ENCODE measurements at regions not wholly inside any gene's neighbourhood (a gene's known extent, or its start where the extent isn't known, plus 50 kb on each side); places are given as distances from the start of the nearest gene placed in this dataset.
A peak's percentile ranks its signal among the peaks of the same experiment; 100 is the strongest.

- no peak for DNase-seq
Observed at GRCh38 chr11:112403432-112403831, 142.8 kb upstream of the PLET1 start.

DNA sequence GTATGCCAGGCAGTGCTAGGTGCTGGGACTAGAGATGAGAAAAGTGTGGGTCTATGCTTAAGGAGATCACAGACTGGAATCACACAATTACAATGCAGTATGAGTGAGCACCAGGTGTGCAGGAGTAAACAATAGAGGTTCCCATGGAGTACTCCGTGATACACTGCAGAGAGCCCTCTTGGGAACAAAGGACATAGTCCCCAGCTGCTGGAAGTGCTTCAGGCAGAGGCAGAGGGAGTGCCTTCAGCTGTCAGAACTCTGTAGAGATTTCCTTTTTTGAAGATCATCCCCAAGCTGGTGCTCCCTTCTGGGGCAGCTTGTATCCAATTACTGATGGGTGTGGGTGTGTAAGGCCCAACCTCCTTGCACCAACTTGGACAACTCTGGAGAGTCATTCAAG lies 143.5 kb upstream of the PLET1 start:
- no peak for DNase-seq

GRCh38 chr11:112408517-112408916 lies 147.9 kb upstream of the PLET1 start:
- no peak for DNase-seq

DNA sequence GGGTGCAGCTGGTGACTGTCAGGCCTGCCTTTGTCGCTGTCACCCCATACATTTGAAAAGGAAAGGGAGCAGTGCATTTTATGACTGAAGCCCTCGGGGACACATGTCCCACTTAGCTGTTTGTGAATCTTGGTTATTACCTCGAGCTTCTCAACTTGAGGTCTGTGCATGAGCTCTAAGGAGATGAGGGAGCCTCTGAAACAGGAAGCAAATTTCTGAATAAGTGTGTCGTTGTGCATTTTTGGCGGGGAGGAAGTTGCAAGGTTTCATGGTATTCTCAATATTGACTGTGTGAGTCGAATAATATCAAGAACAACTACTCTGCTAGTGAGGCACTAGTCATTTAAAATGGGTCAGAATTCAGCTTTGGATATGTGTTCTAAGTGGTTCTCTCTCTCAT lies 149.7 kb upstream of the PLET1 start:
- DNase-seq: no peak

DNA sequence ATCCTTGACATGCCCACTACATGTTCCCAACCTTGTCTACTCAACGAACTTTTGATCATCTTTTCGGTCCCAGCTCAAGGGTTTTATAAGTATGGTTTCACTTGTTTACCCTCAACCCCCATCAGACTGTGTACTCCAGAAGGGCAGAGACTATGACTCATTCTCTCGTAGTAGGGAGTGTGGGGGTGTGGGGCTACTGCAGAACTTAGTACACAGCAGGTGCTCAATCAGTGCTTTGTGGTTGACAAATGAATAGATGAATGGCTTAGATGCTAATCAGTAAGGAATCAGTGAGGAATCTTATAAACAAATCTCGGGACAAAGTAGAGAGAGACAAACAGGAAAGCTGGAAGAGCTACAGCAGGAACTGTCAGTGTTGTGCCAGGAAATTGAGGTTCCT lies 151.7 kb upstream of the PLET1 start:
- DNase-seq: no peak

- DNase-seq: no peak
Observed at GRCh38 chr11:112417339-112417738, 156.7 kb upstream of the PLET1 start.

- DNase-seq: no peak
Observed at GRCh38 chr11:112418438-112418837, 157.8 kb upstream of the PLET1 start.

GRCh38 chr11:112421879-112422278 lies 161.2 kb upstream of the PLET1 start:
- no peak for DNase-seq

DNA sequence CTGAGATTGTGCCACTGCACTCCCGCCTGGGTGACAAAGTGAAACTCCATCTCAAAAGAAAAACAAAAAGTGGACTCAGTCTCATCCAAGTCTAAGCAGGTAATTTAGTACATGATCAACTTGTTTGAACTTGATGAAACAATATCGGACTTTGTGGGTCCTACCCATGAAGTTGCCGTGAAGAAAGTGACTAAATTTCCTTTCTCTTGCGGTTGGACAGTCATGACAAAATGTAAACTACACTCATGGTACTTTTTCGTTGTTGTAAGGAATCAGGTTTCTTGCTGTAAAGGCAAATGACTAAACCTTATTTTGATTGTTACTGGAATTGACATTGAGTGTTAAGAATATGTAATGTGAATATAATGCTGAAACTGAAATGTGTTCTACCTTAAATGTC lies 164.5 kb upstream of the PLET1 start:
- DNase-seq: no peak

- no peak for DNase-seq
Observed at GRCh38 chr11:112437096-112437495, 176.4 kb upstream of the PLET1 start.

DNA sequence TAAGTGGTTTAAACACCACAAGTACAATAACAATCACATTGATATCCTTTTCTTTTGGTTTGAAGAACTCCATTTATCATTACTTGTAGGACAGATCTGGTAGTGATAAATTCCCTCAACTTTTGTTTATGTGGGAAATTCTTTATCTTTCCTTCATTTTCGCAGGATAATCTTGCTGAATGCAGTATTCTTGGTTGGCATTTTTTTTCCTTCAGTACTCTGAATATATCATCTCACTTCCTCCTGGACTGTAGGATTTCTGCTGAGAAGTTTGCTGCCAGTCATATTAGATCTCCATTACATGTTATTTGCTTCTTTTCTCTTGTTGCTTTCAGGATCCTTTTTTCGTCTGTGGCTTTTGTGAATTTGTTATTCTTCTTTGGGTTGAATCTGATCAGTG lies 179.0 kb upstream of the PLET1 start:
- DNase-seq: no peak

- no peak for DNase-seq
Observed at GRCh38 chr11:112440518-112440917, 179.9 kb upstream of the PLET1 start.

DNA sequence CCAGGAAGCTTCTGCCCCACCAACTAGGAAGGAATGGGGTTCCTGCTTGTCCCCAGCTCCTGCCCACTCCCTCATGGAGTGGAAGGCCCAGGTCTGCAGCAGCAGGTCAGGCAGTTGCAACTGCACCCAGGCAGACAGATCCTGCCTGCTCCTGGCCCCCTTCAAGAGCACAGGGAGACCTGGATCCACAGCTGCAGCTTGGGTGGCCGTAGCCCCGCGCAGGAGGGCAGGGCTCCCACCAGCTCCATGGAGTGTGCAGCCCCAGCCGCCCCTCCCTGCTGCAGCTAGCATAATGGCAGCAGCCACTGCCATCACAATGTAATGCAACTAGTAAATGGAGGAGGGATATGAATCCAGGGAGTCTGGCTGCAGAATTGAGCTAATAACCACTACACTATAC lies 187.5 kb upstream of the PLET1 start:
- DNase-seq: no peak

GRCh38 chr11:112448806-112449205 lies 188.1 kb upstream of the PLET1 start:
- DNase-seq: no peak

- no peak for DNase-seq
Observed at GRCh38 chr11:112451250-112451649, 190.6 kb upstream of the PLET1 start.

DNA sequence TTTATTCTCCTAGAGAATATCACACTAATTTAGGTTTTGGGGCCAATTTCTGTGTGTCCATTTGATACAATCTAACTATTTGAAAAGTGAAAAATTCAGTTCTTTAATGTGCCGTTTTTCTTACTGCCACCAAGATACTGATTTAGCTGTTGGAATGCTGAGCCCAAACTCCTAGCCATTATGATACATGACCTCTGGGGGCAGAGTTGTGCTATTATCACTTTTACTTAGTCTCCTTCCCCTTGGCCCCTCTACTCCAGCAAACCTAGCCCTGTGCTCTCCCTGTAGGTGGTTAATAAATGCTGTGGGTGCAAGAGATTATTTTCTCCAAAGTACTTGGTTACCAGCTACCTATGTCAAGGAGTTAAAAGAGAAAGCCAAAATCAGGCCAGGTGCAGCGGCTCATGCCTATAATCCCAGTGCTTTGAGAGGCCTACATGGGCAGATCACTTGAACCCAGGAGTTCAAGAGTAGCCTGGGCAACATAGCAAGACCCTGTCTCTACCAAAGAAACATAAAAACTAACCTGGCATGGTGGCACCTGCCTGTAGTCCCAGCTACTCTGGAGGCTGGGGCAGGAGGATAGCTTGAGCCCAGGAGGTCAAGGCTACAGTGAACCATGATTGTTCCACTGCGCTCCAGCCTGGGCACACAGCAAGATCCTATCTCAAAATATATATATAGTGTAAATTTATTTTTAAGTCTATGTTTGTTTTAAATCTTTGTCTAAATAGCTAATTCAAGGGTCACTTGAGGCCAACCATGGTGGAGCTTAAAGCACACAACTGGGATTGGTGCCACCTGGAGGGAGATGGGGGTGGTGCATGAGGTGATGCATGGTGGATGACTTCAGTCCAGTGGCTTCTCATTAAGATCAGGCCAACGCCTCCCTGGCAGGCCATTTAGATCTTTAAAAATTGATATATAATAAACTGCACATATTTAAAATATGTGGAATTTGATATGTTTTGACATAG lies 193.2 kb upstream of the PLET1 start:
- DNase-seq: peak; percentile 40

DNA sequence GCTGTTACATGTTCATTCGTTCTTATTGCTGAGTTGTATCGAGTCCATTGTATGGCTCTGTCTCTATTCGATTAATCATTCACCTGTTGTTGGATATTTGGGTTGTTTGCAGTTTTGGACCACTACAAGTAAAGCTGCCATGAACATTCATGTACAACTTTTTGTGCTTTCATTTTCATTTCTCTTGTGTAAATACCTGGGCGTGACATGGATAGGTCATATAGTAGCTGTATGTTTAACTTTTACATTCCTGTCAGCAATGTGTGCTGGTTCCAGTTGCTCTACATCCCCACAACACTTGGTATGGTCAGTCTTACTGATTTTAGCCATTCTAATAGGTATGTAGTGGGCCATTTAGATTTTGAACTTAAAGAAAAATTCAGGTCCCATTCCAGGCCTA lies 194.2 kb upstream of the PLET1 start:
- DNase-seq: no peak

DNA sequence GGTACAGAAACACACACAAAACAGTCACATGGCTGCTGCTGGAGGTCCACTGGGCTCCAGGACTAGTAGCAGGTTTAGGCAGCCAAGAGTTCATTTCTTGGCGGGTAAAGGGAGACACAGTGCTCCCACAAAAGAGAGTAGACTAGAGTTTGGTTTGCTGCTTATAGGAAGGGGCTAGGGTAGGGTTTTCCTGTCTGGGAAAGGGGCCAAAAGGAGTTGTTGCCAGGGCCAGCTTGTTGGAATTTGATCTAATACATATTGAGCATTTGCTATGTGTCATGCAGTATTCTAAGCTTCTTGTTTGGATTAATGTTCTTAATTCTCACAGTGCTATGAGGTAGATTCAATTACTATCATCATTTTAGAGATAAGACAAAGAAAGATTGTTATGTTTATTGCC lies 195.1 kb upstream of the PLET1 start:
- DNase-seq: no peak

- DNase-seq: no peak
Observed at GRCh38 chr11:112457532-112457931, 196.9 kb upstream of the PLET1 start.

GRCh38 chr11:112459001-112459400 lies 198.3 kb upstream of the PLET1 start:
- no peak for DNase-seq

DNA sequence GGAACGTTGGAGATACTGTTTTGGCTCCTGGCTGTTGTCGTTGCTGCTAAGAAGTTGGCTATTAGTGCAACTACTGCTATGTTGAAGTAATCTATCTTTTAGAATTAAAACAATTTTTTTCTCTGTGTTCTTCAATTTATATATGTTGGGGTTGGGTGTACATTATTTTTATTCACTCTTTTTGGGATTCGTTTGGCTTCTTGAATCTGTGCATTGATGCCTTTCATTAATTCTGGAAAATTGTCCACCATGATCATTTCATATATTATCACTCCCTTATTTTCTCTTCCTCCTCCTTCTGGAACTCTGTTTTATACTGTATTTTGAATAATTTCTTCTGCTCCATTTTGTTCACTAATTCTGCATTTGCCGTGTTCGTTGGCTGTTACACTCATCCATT lies 199.5 kb upstream of the PLET1 start:
- no peak for DNase-seq

GRCh38 chr11:112464949-112465348 lies 204.3 kb upstream of the PLET1 start:
- no peak for DNase-seq

- no peak for DNase-seq
Observed at GRCh38 chr11:112465433-112466024, 204.9 kb upstream of the PLET1 start.

GRCh38 chr11:112467721-112468120 lies 207.1 kb upstream of the PLET1 start:
- no peak for DNase-seq

DNA sequence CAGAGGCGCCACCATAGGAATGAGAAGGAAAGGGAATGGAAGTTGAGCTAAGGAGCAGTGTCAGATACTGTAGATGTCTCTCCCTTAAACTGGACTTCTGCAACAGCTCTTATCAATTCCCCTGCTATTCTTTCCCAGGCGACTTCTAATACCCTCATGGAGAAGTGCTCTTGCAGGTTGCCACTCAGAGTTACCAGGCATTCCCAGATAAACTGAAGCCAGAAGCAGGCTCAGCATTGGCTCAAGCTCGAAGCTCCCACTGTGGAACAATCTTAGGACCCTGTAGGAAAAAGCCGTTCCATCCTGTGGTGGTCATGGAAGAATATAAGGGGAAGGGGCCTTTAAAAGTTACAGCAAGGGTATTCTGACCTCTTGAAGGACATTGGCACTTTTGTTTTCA lies 208.7 kb upstream of the PLET1 start:
- no peak for DNase-seq
